ENCODE measurements at regions not wholly inside any gene's neighbourhood (a gene's known extent, or its start where the extent isn't known, plus 50 kb on each side); places are given as distances from the start of the nearest gene placed in this dataset.

DNA sequence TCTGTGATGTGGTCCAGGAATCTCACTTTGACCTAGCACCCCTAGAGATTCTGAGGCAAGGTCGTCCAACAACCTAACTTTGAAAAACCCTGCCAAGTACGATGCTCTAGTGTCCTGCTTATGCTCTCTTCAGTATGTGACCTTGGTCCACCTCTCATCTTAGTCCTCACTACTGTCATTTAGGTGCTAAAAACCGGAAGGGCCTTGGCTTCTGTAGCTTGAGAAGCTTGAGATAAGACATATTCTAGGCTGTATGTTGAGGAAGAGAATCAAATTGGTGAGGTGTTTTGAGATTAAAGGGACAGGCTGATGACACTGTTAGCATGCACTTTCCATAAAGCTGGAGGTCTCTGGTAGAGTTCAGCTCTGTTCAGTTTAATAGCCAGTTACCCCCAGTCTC, 57.0 kb upstream of the MTPN start:
- DNase-seq (ENCODE audit: low read depth), result no peak

DNA sequence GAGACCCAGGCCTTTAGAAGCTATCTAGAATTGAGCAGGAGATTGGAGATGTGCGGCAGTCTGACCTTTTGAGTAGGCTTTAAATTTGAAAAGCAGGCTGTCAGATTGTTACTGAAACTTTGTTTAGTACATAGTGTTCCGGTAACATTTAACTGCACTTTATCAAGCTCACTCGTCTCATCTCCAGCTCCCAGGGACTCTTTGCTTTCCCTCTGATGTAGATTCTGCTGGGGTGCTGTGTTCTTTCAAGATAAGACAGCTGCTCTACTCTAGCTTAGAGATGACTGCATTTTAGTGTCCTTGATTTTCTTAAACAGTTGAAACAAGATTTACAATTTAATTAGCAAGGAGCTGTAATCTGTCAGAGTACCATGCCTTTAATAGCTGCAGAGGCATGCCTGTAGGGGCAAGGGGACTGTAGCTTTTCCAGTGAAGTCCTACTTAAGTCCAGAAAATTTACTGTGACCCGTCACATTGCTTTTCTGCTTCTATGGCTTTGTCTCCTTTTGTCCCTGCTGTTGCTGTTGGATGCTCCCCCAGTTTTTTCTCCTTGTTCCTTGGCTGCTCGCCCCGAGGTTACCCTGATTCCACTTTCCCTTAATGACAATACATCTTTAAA, 56.4 kb upstream of the MTPN start:
- no peak for DNase-seq (ENCODE audit: low read depth)

DNA sequence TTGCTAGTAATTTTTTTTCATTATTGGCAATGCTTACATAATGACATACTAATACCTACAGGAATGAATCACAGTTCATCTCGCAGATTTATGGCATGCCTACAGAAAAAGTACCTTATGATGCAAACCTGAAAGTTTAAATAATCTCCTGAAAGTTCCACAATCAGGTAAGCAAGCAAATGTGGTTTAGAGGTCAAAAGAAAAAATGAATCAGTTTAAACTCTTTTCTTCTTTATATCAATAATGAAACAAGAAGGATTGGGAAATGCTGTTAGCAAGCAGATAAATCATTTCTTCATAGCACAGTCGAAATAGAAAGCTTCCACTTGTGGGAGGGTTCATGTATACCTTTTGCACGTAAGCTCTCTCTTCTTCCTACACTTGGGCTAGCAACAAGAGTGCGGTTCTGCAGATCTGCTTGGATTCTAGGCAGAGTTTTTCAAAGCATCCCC, 53.7 kb upstream of the MTPN start:
- no peak for DNase-seq (ENCODE audit: low read depth)

DNA sequence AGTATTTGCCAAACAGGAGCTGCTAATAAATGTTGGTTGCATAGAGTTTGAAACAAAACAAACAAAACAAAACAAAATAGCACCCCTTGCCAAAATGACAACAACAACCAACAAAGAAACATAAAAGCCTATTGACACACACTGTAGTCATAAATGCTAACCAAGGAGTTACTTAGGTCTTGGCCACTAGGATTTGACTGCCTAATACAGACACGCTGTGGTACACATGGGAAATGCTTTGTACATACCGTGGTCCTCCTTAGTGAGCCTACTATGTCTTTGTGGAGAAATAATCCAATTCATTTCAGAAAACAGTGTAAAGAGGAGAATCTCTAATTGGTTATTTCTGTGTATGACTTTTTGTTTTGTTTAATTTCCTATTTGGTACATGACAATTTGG, 53.2 kb upstream of the MTPN start:
- no peak for DNase-seq (ENCODE audit: low read depth)

DNA sequence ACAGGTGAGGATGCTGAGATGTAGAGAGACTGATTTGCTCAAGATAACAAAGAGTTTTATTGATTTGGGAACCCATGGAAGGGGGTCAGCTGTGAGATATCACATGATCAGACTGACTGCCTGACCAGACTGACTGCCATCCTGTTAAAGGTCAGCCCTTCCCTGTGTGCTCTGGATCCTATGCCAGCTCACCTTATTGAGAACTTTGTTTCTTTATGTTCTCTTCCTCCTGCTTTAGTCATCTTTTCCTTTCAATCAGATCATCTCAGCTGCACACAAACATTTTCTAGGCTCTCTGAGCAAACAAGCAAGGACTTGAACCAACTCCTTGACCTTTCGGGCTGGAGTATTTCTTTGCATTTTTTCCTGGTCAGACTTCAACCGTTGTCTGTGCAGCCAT, 50.0 kb upstream of the MTPN start:
- DNase-seq (ENCODE audit: low read depth), result no peak
